Transverse colon (tissue), 4 donors: ENCODE measurements at regions not wholly inside any gene's neighbourhood (a gene's known extent, or its start where the extent isn't known, plus 50 kb on each side); places are given as distances from the start of the nearest gene placed in this dataset.

Experiments used
- DNase-seq: peaks from one replicate; pipeline ENCODE4 v3.0.0-alpha.2; 2019
- H3K27ac ChIP-seq, 4 donors: fragments of 200-600 bp; sonication (generic); 2 replicates each; pipeline ENCODE4 v1.5.1; 2016 to 2018; ENCODE audit warnings: inconsistent platforms in 4 of 4
- H3K27me3 ChIP-seq: fragments of 200-600 bp; sonication (generic); 2 replicates; pipeline ENCODE4 v1.5.1; 2017; ENCODE audit warnings: inconsistent platforms
- H3K36me3 ChIP-seq, 4 donors: fragments of 200-600 bp; sonication (generic); 2 replicates each; pipeline ENCODE4 v1.5.1; 2017 to 2019; ENCODE audit warnings: inconsistent platforms in 4 of 4
- H3K4me1 ChIP-seq, 4 donors: fragments of 200-600 bp; sonication (generic); 2 replicates each; pipeline ENCODE4 v1.5.1; 2017 to 2020; ENCODE audit warnings: inconsistent platforms in 4 of 4
- H3K4me3 ChIP-seq, 4 donors: fragments of 200-600 bp; sonication (generic); 1 replicate in 1 of 4; 2 replicates in 3 of 4; pipeline versions ENCODE4 v1.5.1 to v1.6.1; 2017 to 2019; ENCODE audit warnings: inconsistent platforms in 4 of 4
- H3K9me3 ChIP-seq, 2 donors: fragments of 200-600 bp; sonication (generic); 2 replicates each; pipeline ENCODE4 v1.5.1; 2017 to 2019; ENCODE audit warnings: inconsistent platforms in 2 of 2
- EP300 ChIP-seq: sonication (generic); formaldehyde crosslinking; IDR thresholded peaks from one replicate; pipeline ENCODE4 v1.6.1; 2017; ENCODE audit warnings: antibody characterized with exemption, low read depth
- POLR2A ChIP-seq: fragments of 450-650 bp; IDR thresholded peaks from one replicate; pipeline ENCODE4 v1.6.1; 2016; ENCODE audit warnings: antibody characterized with exemption, mild to moderate bottlenecking, moderate library complexity
- POLR2AphosphoS5 ChIP-seq, 3 donors: sonication (generic); formaldehyde crosslinking; IDR thresholded peaks; one replicate each; pipeline ENCODE4 v1.6.1; 2016; ENCODE audit warnings: antibody characterized with exemption in 3 of 3
- WGBS, 2 donors: methylation state at CpG; one replicate each; pipeline ENCODE4 v1.1.5; 2018; ENCODE audit warnings: low coverage in 1 of 2; 5-methylcytosine and 5-hydroxymethylcytosine counted together
- in situ Hi-C, 4 donors: fragments of 200-750 bp; cut with MboI; loops; one replicate each; pipeline versions ENCODE4 v1.15.0 to v1.15.1; 2017; ENCODE audit warnings: low sequenced_read_pairs in 3 of 4, low pct_ligation_motif_present in 1 of 4, low pct_unique_long_range_greater_than_20kb in 1 of 4
- intact Hi-C: fragments of 100-400 bp; cut with DNase I; formaldehyde crosslinking; loops from one replicate; pipeline ENCODE4 v1.15.1; 2023; ENCODE audit warnings: low total_unique reads
- TF ChIP-seq, protein P1 (sequence below), 5 experiments: fragments of 200-600 bp in 3 of 5; fragments of 450-650 bp in 2 of 5; sonication (generic) in 3 of 5; IDR thresholded peaks; 1 replicate in 2 of 5; 2 replicates in 3 of 5; pipeline ENCODE4 v1.5.1; 2016 to 2017; ENCODE audit warnings: antibody characterized with exemption in 5 of 5, inconsistent platforms in 3 of 5, mild to moderate bottlenecking in 2 of 5, moderate library complexity in 1 of 5

DNA sequence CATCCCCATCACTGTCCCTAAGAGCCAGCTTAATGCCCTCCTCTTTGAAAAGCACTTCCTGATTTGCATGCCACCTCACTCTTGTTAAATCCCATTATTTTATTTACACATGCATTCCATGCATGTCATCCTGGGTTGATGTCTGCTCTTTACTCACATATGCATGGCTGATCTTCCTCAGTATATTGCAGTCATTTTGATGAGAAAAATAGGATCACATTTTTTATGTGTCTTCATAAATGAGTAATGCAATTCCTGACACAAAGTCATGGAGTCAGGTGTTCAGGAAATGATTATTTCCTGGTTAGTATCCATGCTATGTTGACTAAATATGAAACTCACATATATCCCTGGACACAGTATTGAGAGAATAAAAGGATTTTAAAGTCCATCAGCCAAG lies 204.7 kb downstream of the SLIT2 start:
- H3K36me3 ChIP-seq, result no peaks in the 10 kb centered on the region
- DNase-seq, result no peak
- H3K27ac ChIP-seq, result no peak overlapping the region
- H3K9me3 ChIP-seq, result no peaks in the 10 kb centered on the region
- in situ Hi-C loops (no loop called here), intact Hi-C loops (no loop called here)
- no peaks in the 10 kb centered on the region for H3K27me3 ChIP-seq
- no peak overlapping the region for H3K4me3 ChIP-seq
- no peak for TF ChIP-seq POLR2A
- TF ChIP-seq, protein P1, sequence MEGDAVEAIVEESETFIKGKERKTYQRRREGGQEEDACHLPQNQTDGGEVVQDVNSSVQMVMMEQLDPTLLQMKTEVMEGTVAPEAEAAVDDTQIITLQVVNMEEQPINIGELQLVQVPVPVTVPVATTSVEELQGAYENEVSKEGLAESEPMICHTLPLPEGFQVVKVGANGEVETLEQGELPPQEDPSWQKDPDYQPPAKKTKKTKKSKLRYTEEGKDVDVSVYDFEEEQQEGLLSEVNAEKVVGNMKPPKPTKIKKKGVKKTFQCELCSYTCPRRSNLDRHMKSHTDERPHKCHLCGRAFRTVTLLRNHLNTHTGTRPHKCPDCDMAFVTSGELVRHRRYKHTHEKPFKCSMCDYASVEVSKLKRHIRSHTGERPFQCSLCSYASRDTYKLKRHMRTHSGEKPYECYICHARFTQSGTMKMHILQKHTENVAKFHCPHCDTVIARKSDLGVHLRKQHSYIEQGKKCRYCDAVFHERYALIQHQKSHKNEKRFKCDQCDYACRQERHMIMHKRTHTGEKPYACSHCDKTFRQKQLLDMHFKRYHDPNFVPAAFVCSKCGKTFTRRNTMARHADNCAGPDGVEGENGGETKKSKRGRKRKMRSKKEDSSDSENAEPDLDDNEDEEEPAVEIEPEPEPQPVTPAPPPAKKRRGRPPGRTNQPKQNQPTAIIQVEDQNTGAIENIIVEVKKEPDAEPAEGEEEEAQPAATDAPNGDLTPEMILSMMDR (IDR thresholded peaks at IDR 0.05), result no peak
- TF ChIP-seq POLR2AphosphoS5 (IDR thresholded peaks at IDR 0.05), result no peak
- no peak for TF ChIP-seq EP300
- no peaks in the 10 kb centered on the region for H3K4me1 ChIP-seq

DNA sequence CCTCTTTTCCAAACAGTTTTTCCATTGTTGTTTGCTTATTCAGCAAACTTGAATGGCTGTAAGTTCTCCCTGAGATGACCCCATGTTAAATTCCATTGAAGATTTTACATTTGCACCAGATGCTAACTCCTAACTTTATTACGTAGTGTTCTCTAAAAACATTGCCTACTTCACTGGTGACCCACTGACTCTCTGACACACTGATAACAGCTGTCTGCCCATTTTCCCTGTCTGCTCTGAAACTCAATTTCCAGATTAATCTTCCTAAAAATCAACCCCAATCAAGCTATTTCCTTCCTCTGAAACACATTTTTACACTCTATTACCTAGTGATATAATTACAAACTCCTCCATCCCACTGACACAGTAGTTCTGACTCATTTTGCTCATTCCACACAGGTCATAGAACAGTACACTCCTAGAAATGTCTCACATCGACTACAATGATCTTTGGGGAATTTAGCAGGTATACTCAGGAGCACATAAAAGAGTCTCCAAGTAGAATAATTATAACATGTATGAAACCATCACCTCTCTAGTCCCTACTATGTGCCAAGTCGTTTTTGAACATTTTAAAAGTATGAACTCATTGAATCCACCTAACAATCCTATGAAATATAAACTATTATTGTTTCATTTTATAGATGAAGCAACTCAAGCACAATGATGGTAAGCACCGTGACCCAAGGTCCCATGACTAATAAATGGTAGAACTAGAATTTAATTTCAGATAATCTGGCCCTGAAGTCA lies 210.9 kb downstream of the SLIT2 start:
- no peaks in the 10 kb centered on the region for H3K27me3 ChIP-seq
- no peak overlapping the region for H3K4me3 ChIP-seq
- TF ChIP-seq POLR2AphosphoS5 (IDR thresholded peaks at IDR 0.05), result no peak
- TF ChIP-seq, protein P1 (IDR thresholded peaks at IDR 0.05), result no peak
- no peak for TF ChIP-seq EP300
- no peaks in the 10 kb centered on the region for H3K9me3 ChIP-seq
- no peak overlapping the region for H3K27ac ChIP-seq
- no peaks in the 10 kb centered on the region for H3K4me1 ChIP-seq
- intact Hi-C loops, result no loop called here
- H3K36me3 ChIP-seq, result no peaks in the 10 kb centered on the region
- in situ Hi-C loops, result no loop called here
- no peak for DNase-seq
- WGBS, 2 donors, result 68 to 74% methylated on average over 4 of the region's 4 CpGs

GRCh38 chr4:20463176-20463430 lies 211.4 kb downstream of the SLIT2 start:
- Histone ChIP-seq H3K27me3 (no peaks in the 10 kb centered on the region), H3K4me3 (no peak overlapping the region), H3K9me3 (no peaks in the 10 kb centered on the region), H3K4me1 (no peaks in the 10 kb centered on the region), H3K36me3 (no peaks in the 10 kb centered on the region), H3K27ac (no peak overlapping the region)
- WGBS, 2 donors, result 71 to 88% methylated on average over 2 of the region's 2 CpGs
- in situ Hi-C loops (no loop called here), intact Hi-C loops (no loop called here)
- DNase-seq, result no peak
- TF ChIP-seq POLR2A, result no peak
- TF ChIP-seq EP300, result no peak
- TF ChIP-seq, protein P1 (IDR thresholded peaks at IDR 0.05), result no peak
- TF ChIP-seq POLR2AphosphoS5 (IDR thresholded peaks at IDR 0.05), result no peak

DNA sequence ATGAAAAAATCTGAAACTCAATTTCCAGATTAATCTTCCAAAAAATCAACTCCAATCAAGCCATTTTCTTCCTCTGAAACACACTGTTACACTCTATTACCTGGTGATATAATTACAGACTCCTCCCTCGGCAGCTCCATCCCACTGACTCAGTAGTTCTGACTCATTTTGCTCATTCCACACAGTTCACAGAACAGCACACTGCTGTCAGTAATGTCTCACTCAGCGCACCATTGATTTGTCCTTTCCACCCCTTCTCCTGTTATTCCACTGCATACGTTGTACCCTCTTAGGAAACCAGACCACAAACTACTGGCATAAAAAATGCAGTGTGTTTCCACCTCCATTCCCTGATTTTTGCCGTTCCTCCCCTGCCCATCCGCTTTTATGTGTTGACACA lies 212.7 kb downstream of the SLIT2 start:
- WGBS, 2 donors, result 78 to 94% methylated on average over 5 of the region's 5 CpGs
- Histone ChIP-seq H3K4me1 (no peaks in the 10 kb centered on the region), H3K27me3 (no peaks in the 10 kb centered on the region), H3K9me3 (no peaks in the 10 kb centered on the region), H3K27ac (no peak overlapping the region), H3K4me3 (no peak overlapping the region), H3K36me3 (no peaks in the 10 kb centered on the region)
- intact Hi-C loops (no loop called here), in situ Hi-C loops (no loop called here)
- TF ChIP-seq POLR2A (no peak), POLR2AphosphoS5 (IDR thresholded peaks at IDR 0.05) (no peak), EP300 (no peak)
- TF ChIP-seq, protein P1 (IDR thresholded peaks at IDR 0.05), result no peak
- no peak for DNase-seq
